Activated T-helper 1 cell treated with anti-CD3 and anti-CD28 coated beads, Interleukin-12 subunit alpha, Interleukin-12 subunit beta, Interleukin-2, Interleukin-4 antibody, amounts not matched to agents 30 ng/mL and 10 ng/mL and 1 ng/mL, durations not matched to agents 14 hours and 24 hours and 36 hours (primary cell): ENCODE measurements at regions not wholly inside any gene's neighbourhood (a gene's known extent, or its start where the extent isn't known, plus 50 kb on each side); places are given as distances from the start of the nearest gene placed in this dataset.

ENCODE experiments used
- DNase-seq: peaks from one replicate; pipeline ENCODE4 v3.0.0; 2021; ENCODE audit warnings: low spot score
- H3K27ac Mint-ChIP-seq: one replicate; pipeline ENCODE4 v1.8.0; 2021; ENCODE audit warnings: mild to moderate bottlenecking, mixed read lengths
- H3K27me3 Mint-ChIP-seq: one replicate; pipeline ENCODE4 v1.8.0; 2022; ENCODE audit warnings: mild to moderate bottlenecking, moderate library complexity, mixed read lengths; ENCODE audit not compliant: insufficient read depth
- H3K36me3 Mint-ChIP-seq: one replicate; pipeline ENCODE4 v1.8.0; 2021; ENCODE audit warnings: low read depth, mixed read lengths
- H3K4me1 Mint-ChIP-seq: one replicate; pipeline ENCODE4 v1.8.0; 2021; ENCODE audit warnings: low read depth, mixed read lengths
- H3K4me3 Mint-ChIP-seq: one replicate; pipeline ENCODE4 v1.8.0; 2021; ENCODE audit warnings: mild to moderate bottlenecking, moderate library complexity, mixed read lengths
- H3K9me3 Mint-ChIP-seq: one replicate; pipeline ENCODE4 v1.8.0; 2021; ENCODE audit warnings: mixed read lengths
- intact Hi-C: fragments of 100-400 bp; cut with micrococcal nuclease; formaldehyde crosslinking; loops from one replicate; pipeline ENCODE4 v1.15.1; 2024

DNA sequence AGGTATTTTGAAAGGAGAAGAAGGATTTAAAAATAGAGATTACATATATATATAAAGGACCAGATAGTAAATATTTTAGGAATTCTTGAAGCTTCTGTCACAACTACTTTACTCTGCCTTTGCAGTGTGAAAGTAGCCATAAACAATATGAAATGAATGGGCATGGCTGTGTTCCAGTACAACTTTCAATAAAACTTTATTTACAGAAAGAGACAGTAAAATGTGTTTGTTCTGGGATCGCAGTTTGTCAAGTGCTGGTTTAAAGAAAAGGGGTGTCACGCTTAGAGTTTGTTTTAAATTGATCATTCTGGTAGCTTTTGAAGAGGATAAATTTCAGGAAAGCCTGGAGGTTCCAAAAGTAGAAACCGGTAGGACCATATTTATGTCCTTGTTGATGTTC lies 176.1 kb upstream of the HS3ST1 start:
- no peaks in the 10 kb centered on the region for H3K4me1 Mint-ChIP-seq
- no peak overlapping the region for H3K4me3 Mint-ChIP-seq
- DNase-seq: no peak
- no peaks in the 10 kb centered on the region for H3K9me3 Mint-ChIP-seq
- no peak overlapping the region for H3K27ac Mint-ChIP-seq
- intact Hi-C loops: no loop called here
- no peaks in the 10 kb centered on the region for H3K36me3 Mint-ChIP-seq
- no peaks in the 10 kb centered on the region for H3K27me3 Mint-ChIP-seq

DNA sequence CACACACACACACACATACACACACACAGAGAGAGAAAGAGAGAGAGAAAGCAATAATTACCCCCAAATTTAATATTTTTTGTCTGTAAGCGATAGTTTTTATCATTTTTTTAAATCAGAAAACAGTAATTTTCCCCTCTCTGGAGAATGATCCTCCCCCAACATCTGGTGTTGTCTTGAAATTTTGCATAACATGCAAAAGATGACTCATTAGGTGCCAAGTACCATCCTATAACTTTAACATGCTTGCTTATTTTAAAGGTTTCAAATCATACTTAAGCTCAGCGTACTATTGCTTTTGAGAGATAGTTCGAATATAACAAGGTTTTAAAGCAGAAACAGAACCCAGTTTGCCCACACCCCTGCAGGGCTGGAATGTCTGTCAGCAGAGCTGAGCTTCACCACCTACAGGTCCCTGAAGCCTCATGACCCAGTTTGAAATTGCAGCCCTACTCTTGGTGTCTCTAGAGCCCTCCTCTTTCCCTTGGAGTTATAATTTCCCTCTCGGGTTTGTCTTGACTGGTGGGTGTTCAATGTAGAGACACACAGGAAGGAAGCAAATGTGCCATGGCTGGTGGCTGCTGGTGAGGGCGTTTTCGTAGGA lies 175.0 kb upstream of the HS3ST1 start:
- no peaks in the 10 kb centered on the region for H3K27me3 Mint-ChIP-seq
- intact Hi-C loops: no loop called here
- H3K4me3 Mint-ChIP-seq: no peak overlapping the region
- H3K9me3 Mint-ChIP-seq: no peaks in the 10 kb centered on the region
- no peaks in the 10 kb centered on the region for H3K36me3 Mint-ChIP-seq
- H3K4me1 Mint-ChIP-seq: no peaks in the 10 kb centered on the region
- no peak overlapping the region for H3K27ac Mint-ChIP-seq
- no peak for DNase-seq

- H3K36me3 Mint-ChIP-seq: no peaks in the 10 kb centered on the region
- no peak overlapping the region for H3K27ac Mint-ChIP-seq
- H3K9me3 Mint-ChIP-seq: no peaks in the 10 kb centered on the region
- H3K4me3 Mint-ChIP-seq: no peak overlapping the region
- no peaks in the 10 kb centered on the region for H3K27me3 Mint-ChIP-seq
- DNase-seq: no peak
- intact Hi-C loops: no loop called here
- H3K4me1 Mint-ChIP-seq: no peaks in the 10 kb centered on the region
Measured at GRCh38 chr4:11602606-11603340, 174.1 kb upstream of the HS3ST1 start.

- Mint-ChIP-seq H3K9me3 (no peaks in the 10 kb centered on the region), H3K27ac (no peak overlapping the region), H3K36me3 (no peaks in the 10 kb centered on the region), H3K27me3 (no peaks in the 10 kb centered on the region), H3K4me3 (no peak overlapping the region), H3K4me1 (no peaks in the 10 kb centered on the region)
- no peak for DNase-seq
- intact Hi-C loops: no loop called here
Measured at GRCh38 chr4:11599064-11599463, 170.4 kb upstream of the HS3ST1 start.

DNA sequence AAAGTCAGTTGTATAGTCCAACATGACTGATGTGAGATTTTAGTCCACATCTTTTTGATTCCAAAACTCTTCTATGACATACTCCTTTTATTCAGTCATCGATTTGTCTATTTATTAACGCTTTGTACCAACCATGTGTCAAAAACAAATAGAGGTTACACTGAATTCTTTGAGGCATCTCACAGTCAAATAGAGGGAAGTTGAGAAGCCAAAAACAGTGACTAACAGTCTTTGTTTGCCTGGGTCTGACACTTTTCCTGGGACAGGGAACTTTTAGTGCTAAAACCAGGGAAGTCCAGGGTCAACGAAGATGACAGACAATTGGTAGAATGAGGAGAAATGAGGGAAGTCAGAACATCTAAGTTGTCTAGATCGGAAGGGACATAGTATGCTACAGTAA lies 169.9 kb upstream of the HS3ST1 start:
- Mint-ChIP-seq H3K4me1 (no peaks in the 10 kb centered on the region), H3K27me3 (no peaks in the 10 kb centered on the region), H3K9me3 (no peaks in the 10 kb centered on the region), H3K27ac (no peak overlapping the region), H3K4me3 (no peak overlapping the region), H3K36me3 (no peaks in the 10 kb centered on the region)
- DNase-seq: no peak
- intact Hi-C loops: no loop called here

GRCh38 chr4:11597506-11597905 lies 168.8 kb upstream of the HS3ST1 start:
- Mint-ChIP-seq H3K27me3 (no peaks in the 10 kb centered on the region), H3K27ac (no peak overlapping the region), H3K36me3 (no peaks in the 10 kb centered on the region), H3K4me3 (no peak overlapping the region), H3K4me1 (no peaks in the 10 kb centered on the region), H3K9me3 (no peaks in the 10 kb centered on the region)
- intact Hi-C loops: no loop called here
- no peak for DNase-seq

DNA sequence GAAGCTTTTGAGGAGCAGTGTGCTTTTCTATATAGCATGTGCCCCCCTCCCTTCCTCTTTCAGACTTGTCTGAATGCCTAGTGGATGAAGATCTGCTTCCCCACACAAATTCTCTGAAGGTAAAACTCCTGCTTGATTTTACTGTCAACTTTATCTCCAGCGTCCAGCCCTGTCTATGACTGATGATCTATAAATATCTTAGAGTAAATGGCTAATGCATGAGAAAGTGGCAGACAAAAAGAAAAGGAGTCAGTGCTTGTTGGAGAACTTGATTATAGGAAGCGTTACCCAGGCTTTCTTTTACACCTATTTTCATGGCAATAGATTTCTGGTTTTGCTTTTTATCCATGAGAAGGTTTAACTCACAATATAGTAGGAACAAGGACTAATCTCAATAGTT lies 168.3 kb upstream of the HS3ST1 start:
- no peaks in the 10 kb centered on the region for H3K27me3 Mint-ChIP-seq
- H3K27ac Mint-ChIP-seq: no peak overlapping the region
- no peaks in the 10 kb centered on the region for H3K4me1 Mint-ChIP-seq
- intact Hi-C loops: no loop called here
- no peaks in the 10 kb centered on the region for H3K9me3 Mint-ChIP-seq
- no peaks in the 10 kb centered on the region for H3K36me3 Mint-ChIP-seq
- no peak overlapping the region for H3K4me3 Mint-ChIP-seq
- DNase-seq: no peak

- intact Hi-C loops: no loop called here
- no peaks in the 10 kb centered on the region for H3K9me3 Mint-ChIP-seq
- no peak for DNase-seq
- no peak overlapping the region for H3K27ac Mint-ChIP-seq
- H3K4me3 Mint-ChIP-seq: no peak overlapping the region
- H3K36me3 Mint-ChIP-seq: no peaks in the 10 kb centered on the region
- peaks cover 1% of the 10 kb centered on the region for H3K27me3 Mint-ChIP-seq
- no peaks in the 10 kb centered on the region for H3K4me1 Mint-ChIP-seq
Measured at GRCh38 chr4:11593576-11594116, 165.0 kb upstream of the HS3ST1 start.

DNA sequence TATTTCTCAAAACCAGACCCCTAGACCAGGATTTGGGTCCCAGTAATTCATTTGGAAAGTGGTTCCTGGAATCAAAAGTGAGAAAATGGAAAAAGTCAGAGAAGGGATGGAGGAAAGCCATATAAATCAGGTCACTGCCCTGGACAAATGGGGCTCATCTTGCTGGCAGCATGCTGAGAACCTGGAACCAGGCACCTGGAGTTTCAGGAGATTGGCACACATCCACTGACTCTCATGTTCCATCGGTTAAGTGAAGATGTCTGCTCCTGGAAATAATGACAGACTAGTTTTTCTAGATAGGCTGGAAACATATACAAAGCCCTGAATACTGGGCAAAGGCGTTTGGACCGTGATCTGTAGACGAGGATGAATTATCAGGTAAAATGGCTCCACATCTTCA lies 163.6 kb upstream of the HS3ST1 start:
- no peak overlapping the region for H3K4me3 Mint-ChIP-seq
- intact Hi-C loops: no loop called here
- H3K27ac Mint-ChIP-seq: no peak overlapping the region
- H3K36me3 Mint-ChIP-seq: no peaks in the 10 kb centered on the region
- H3K4me1 Mint-ChIP-seq: no peaks in the 10 kb centered on the region
- H3K27me3 Mint-ChIP-seq: peaks cover 1% of the 10 kb centered on the region
- no peak for DNase-seq
- no peaks in the 10 kb centered on the region for H3K9me3 Mint-ChIP-seq

- H3K4me1 Mint-ChIP-seq: no peaks in the 10 kb centered on the region
- peaks cover 1% of the 10 kb centered on the region for H3K27me3 Mint-ChIP-seq
- H3K36me3 Mint-ChIP-seq: no peaks in the 10 kb centered on the region
- no peaks in the 10 kb centered on the region for H3K9me3 Mint-ChIP-seq
- intact Hi-C loops: no loop called here
- H3K27ac Mint-ChIP-seq: no peak overlapping the region
- H3K4me3 Mint-ChIP-seq: no peak overlapping the region
- no peak for DNase-seq
Measured at GRCh38 chr4:11590132-11590531, 161.4 kb upstream of the HS3ST1 start.

GRCh38 chr4:11589676-11590075 lies 161.0 kb upstream of the HS3ST1 start:
- intact Hi-C loops: no loop called here
- Mint-ChIP-seq H3K4me1 (no peaks in the 10 kb centered on the region), H3K27me3 (peaks cover 1% of the 10 kb centered on the region), H3K9me3 (no peaks in the 10 kb centered on the region), H3K4me3 (no peak overlapping the region), H3K27ac (no peak overlapping the region), H3K36me3 (no peaks in the 10 kb centered on the region)
- no peak for DNase-seq

DNA sequence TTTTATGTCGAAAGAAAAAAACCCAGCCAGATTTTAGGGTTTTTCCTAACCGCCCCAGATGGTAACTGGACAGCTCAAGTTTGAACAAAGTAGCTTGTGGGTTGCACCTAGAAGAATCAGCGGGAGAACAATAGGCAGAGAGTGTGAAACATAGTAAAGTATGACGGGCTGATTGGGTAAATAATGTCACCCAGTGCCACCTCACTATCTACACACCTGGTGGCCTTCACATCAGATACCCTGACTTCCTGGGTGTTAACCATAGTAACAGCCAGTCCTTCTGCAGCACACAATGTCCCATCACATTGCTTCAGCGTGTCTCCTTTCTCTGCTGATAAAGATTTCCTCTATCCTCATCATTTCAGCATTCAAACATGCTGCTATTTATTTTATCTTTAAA lies 159.1 kb upstream of the HS3ST1 start:
- intact Hi-C loops: no loop called here
- no peaks in the 10 kb centered on the region for H3K36me3 Mint-ChIP-seq

DNA sequence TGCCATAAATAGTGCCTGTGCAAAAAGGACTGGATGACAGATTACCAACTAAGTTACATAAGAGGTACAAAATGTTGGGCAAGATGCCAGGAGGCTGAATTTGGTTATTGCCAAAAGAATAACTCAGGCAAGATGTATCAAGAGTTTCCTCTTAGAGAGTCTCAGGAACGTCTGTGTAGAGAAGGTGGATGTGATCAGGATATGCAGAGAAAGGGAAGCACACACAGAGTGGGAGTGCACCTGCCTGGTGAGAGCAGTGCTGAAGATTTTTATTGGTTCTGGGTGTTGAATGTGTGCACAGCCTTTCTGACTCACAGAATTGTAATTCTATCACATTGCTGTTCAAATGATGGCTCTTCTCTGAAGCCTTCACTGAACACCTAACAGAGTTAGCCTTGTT lies 156.8 kb upstream of the HS3ST1 start:
- peaks cover 1% of the 10 kb centered on the region for H3K27me3 Mint-ChIP-seq
- no peak overlapping the region for H3K4me3 Mint-ChIP-seq
- no peak for DNase-seq
- H3K27ac Mint-ChIP-seq: no peak overlapping the region
- H3K9me3 Mint-ChIP-seq: no peaks in the 10 kb centered on the region
- H3K36me3 Mint-ChIP-seq: no peaks in the 10 kb centered on the region
- no peaks in the 10 kb centered on the region for H3K4me1 Mint-ChIP-seq
- intact Hi-C loops: no loop called here

More for the DNA sequence above, 159.1 kb upstream of the HS3ST1 start:
- Mint-ChIP-seq H3K4me3 (no peak overlapping the region), H3K27me3 (peaks cover 1% of the 10 kb centered on the region), H3K27ac (no peak overlapping the region), H3K4me1 (no peaks in the 10 kb centered on the region), H3K9me3 (no peaks in the 10 kb centered on the region)
- no peak for DNase-seq
